ENCODE measurements at regions not wholly inside any gene's neighbourhood (a gene's known extent, or its start where the extent isn't known, plus 50 kb on each side); places are given as distances from the start of the nearest gene placed in this dataset.

DNA sequence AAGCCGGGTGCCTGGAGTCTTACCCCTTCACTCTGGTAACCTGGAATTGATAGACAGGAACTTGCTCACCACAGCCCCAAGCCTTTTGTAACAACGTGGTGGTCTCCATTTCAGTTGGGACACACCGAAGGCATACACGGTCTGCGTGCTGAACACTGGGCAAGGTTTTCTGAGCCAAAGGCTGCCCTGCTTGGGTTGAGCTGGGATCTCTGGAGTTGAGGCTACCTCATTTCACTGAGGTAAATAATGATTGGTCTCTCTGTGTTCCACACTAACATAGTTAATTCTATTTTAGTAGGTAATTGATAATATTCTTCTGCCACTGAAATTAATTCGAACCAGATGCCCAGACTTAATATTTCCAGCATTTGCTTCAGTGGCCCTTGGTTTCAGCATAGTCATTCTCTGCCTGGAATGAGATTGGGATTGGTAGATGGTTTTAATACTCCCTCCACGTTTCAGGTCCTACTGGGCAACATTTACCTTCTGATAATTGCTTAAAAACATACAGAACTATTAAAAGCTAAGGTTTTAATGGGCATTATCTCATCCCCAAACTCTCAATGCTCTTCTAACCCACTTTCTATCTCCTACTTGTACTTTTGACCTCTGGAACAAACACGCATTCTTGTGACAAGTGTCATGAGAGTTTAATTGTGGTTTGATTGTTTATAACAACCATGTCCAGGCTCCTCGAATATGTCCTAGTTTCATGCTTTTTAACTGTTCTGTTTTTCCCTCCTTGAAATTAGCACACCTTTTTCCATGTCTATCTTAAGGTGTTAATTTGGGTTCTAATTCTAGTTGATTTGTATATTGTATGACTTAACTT lies 202.3 kb upstream of the KLF6 start:
- H3K36me3 Mint-ChIP-seq (ENCODE audit: low read depth) = peaks cover 5% of the 10 kb centered on the region
- peaks cover 12% of the 10 kb centered on the region for H3K9me3 Mint-ChIP-seq (ENCODE audit: low read depth)
- H3K27ac Mint-ChIP-seq (ENCODE audit: unreplicated experiment) = no peak overlapping the region
- no peaks in the 10 kb centered on the region for H3K27me3 Mint-ChIP-seq (ENCODE audit: low read depth)
- no peak overlapping the region for H3K4me3 Mint-ChIP-seq (ENCODE audit: unreplicated experiment)
- TF ChIP-seq, protein P1, sequence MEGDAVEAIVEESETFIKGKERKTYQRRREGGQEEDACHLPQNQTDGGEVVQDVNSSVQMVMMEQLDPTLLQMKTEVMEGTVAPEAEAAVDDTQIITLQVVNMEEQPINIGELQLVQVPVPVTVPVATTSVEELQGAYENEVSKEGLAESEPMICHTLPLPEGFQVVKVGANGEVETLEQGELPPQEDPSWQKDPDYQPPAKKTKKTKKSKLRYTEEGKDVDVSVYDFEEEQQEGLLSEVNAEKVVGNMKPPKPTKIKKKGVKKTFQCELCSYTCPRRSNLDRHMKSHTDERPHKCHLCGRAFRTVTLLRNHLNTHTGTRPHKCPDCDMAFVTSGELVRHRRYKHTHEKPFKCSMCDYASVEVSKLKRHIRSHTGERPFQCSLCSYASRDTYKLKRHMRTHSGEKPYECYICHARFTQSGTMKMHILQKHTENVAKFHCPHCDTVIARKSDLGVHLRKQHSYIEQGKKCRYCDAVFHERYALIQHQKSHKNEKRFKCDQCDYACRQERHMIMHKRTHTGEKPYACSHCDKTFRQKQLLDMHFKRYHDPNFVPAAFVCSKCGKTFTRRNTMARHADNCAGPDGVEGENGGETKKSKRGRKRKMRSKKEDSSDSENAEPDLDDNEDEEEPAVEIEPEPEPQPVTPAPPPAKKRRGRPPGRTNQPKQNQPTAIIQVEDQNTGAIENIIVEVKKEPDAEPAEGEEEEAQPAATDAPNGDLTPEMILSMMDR (IDR thresholded peaks at IDR 0.05) = no peak
- H3K4me1 Mint-ChIP-seq (ENCODE audit: low read depth) = peaks cover 2% of the 10 kb centered on the region
- DNase-seq (ENCODE audit: low spot score) = no peak

DNA sequence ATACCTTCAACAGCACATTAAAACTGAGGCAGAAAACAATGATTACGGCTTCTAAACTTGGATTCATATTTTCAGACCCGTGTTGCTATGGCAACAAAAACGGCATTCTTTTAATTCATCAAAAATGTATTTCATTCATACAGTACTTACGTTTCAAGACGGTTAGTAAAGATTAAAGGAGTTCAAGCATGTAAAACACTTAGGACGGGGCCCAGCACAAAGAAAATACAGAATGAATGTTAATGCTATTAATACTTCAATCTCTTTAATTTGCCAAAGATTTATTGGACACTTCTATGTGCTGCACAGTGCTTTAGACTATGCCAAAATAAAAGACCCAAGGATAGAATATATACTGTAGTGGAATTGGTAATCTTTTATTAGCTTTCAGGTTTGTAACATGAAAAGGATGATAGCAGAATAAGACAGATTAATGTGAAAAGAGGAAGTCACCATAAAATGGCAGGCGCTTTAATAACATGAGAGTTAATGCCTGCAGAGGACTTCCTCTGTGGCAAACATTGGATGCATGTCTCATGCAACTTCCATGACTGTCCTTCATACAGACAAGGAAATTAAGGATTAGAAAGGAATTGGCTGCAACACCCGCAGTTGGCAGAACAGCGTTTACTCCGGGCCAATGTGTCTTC lies 201.6 kb upstream of the KLF6 start:
- no peak for DNase-seq (ENCODE audit: low spot score)
- peaks cover 12% of the 10 kb centered on the region for H3K9me3 Mint-ChIP-seq (ENCODE audit: low read depth)
- no peaks in the 10 kb centered on the region for H3K27me3 Mint-ChIP-seq (ENCODE audit: low read depth)
- peaks cover 5% of the 10 kb centered on the region for H3K36me3 Mint-ChIP-seq (ENCODE audit: low read depth)
- no peaks in the 10 kb centered on the region for H3K4me1 Mint-ChIP-seq (ENCODE audit: low read depth)
- H3K27ac Mint-ChIP-seq (ENCODE audit: unreplicated experiment) = no peak overlapping the region
- no peak overlapping the region for H3K4me3 Mint-ChIP-seq (ENCODE audit: unreplicated experiment)
- TF ChIP-seq, protein P1 (IDR thresholded peaks at IDR 0.05) = no peak

DNA sequence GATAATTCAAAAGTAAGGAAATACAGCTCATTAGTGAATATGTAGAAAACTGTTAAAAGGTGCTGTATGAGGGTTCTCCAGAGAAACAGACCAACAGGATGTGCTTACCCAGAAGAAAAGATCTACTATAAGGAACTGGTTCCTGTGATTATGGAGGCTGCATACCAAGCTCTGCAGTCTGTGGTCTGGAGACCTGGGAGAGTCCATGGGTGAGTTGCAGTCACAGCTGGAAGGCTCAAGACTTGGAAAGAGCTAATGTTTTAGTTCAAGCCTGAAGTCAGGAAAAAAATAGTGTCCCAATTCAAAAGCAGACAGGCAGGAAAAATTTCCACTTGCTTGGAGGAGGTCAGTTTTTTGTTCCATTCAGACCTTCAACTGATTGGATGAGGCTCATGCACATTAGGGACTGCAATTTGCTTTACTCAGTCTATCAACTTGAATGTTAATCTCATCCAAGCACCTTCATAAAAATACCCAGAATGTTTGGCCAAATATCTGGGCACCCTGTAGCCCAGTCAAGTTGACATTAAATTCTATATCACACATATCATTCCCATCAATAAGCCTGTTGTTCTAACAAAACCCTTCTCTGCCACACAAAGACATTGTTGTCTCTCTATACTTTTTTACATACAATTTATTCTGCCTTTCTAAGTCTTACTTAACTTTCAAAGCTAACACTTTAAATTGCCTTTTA lies 197.9 kb upstream of the KLF6 start:
- peaks cover 5% of the 10 kb centered on the region for H3K36me3 Mint-ChIP-seq (ENCODE audit: low read depth)
- H3K9me3 Mint-ChIP-seq (ENCODE audit: low read depth) = peaks cover 12% of the 10 kb centered on the region
- no peaks in the 10 kb centered on the region for H3K27me3 Mint-ChIP-seq (ENCODE audit: low read depth)
- no peak overlapping the region for H3K27ac Mint-ChIP-seq (ENCODE audit: unreplicated experiment)
- no peak overlapping the region for H3K4me3 Mint-ChIP-seq (ENCODE audit: unreplicated experiment)
- no peaks in the 10 kb centered on the region for H3K4me1 Mint-ChIP-seq (ENCODE audit: low read depth)
- TF ChIP-seq, protein P1 (IDR thresholded peaks at IDR 0.05) = no peak
- no peak for DNase-seq (ENCODE audit: low spot score)

DNA sequence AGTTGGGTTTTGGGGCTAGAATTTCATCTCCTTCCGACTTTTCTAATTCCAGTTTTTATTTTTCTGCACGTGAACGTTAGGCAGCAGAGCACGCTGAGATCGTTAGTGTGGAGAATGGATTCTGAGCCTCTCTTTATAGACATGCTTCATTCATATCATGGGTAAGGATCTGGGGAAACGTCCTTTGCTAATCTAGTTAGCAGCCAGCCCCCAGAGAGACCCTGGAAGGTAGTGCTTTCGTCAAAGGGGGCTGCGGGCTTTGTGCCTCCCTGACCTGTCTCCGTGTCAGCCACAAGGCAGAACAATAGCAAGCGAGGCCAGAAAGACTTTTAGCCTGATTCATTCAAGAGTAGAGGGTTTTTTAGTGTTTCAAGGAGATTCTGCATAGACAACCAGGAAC lies 196.3 kb upstream of the KLF6 start:
- TF ChIP-seq, protein P1 (IDR thresholded peaks at IDR 0.05) = no peak
- no peak overlapping the region for H3K4me3 Mint-ChIP-seq (ENCODE audit: unreplicated experiment)
- peaks cover 12% of the 10 kb centered on the region for H3K9me3 Mint-ChIP-seq (ENCODE audit: low read depth)
- no peaks in the 10 kb centered on the region for H3K4me1 Mint-ChIP-seq (ENCODE audit: low read depth)
- H3K36me3 Mint-ChIP-seq (ENCODE audit: low read depth) = peaks cover 5% of the 10 kb centered on the region
- no peak overlapping the region for H3K27ac Mint-ChIP-seq (ENCODE audit: unreplicated experiment)
- H3K27me3 Mint-ChIP-seq (ENCODE audit: low read depth) = no peaks in the 10 kb centered on the region
- DNase-seq (ENCODE audit: low spot score) = no peak

DNA sequence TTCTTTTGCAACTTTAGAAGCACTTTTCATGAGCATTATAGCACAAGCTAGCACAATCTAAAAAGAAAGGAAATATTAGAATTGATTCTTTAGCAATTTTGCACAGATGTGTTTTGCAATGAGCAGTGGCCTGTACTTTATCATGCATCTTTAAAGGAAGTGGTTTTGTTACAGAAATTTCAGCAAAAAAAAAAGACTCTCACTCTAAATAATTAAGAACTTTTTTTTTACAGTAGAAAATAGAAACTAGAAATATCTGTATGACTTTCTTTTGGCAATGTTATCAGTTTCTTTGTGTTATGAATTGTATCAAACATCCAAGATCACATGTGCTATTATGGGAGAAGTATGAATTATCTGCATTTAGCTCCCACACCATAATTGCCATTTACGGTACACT lies 195.7 kb upstream of the KLF6 start:
- Mint-ChIP-seq H3K27ac (ENCODE audit: unreplicated experiment) (no peak overlapping the region), H3K9me3 (ENCODE audit: low read depth) (peaks cover 12% of the 10 kb centered on the region), H3K4me1 (ENCODE audit: low read depth) (no peaks in the 10 kb centered on the region), H3K27me3 (ENCODE audit: low read depth) (no peaks in the 10 kb centered on the region), H3K36me3 (ENCODE audit: low read depth) (peaks cover 5% of the 10 kb centered on the region), H3K4me3 (ENCODE audit: unreplicated experiment) (no peak overlapping the region)
- DNase-seq (ENCODE audit: low spot score) = no peak
- TF ChIP-seq, protein P1 (IDR thresholded peaks at IDR 0.05) = no peak

All from chondrocyte (in vitro differentiated cells).